SK-N-SH (cell line): ENCODE measurements at regions not wholly inside any gene's neighbourhood (a gene's known extent, or its start where the extent isn't known, plus 50 kb on each side); places are given as distances from the start of the nearest gene placed in this dataset.

ENCODE experiments used
- CTCF ChIA-PET: fragments of 300-600, 350-600 bp; formaldehyde crosslinking; extraction: SDS; loops from one replicate; lab custom pipeline; 2021; lab: Yijun Ruan, JAX
- POLR2A ChIA-PET: fragments of 350-600 bp; sonication (Branson Sonifier 250); formaldehyde crosslinking; extraction: SDS; loops from one replicate; lab custom pipeline; 2020; ENCODE audit warnings: antibody characterized with exemption, inconsistent platforms; lab: Yijun Ruan, JAX
- DNase-seq: peaks from one replicate; pipeline ENCODE4 v3.0.0; 2012
- H2AFZ ChIP-seq: fragments of 200-600 bp; sonication (generic); 2 replicates; pipeline ENCODE4 v1.8.1; 2016; ENCODE audit warnings: antibody characterized with exemption, mild to moderate bottlenecking, low read depth
- H3F3A ChIP-seq: fragments of 200-600 bp; sonication (generic); replicated peaks from 2 replicates; pipeline ENCODE3; 2016; ENCODE audit warnings: antibody characterized with exemption, mild to moderate bottlenecking; ENCODE audit not compliant: insufficient read depth
- H3K27ac ChIP-seq, 2 experiments: fragments of 200-500 bp in 1 of 2; fragments of 200-600 bp in 1 of 2; sonication (Bioruptor generic) in 1 of 2; sonication (generic), shearing (Covaris generic) in 1 of 2; 2 replicates each; pipeline versions ENCODE4 v1.5.1 to v1.6.1; 2014 to 2016; ENCODE audit warnings: low read depth in 2 of 2, inconsistent platforms in 1 of 2, low read length in 1 of 2, mild to moderate bottlenecking in 1 of 2, mixed read lengths in 1 of 2
- H3K27me3 ChIP-seq: fragments of 200-600 bp; sonication (generic), shearing (Covaris generic); 2 replicates; pipeline ENCODE4 v1.6.1; 2016; ENCODE audit warnings: mixed run types; ENCODE audit not compliant: insufficient read depth
- H3K36me3 ChIP-seq, 2 experiments: fragments of 200-500 bp in 1 of 2; fragments of 200-600 bp in 1 of 2; sonication (Bioruptor generic) in 1 of 2; sonication (generic) in 1 of 2; replicated peaks in 1 of 2; 2 replicates each; pipeline versions ENCODE3 to v1.5.1; 2014 to 2016; ENCODE audit warnings: low read length in 1 of 2, mild to moderate bottlenecking in 1 of 2; ENCODE audit not compliant: insufficient read depth in 2 of 2, control insufficient read depth in 1 of 2
- H3K4me1 ChIP-seq, 2 experiments: fragments of 200-500 bp in 1 of 2; fragments of 200-600 bp in 1 of 2; sonication (Bioruptor generic) in 1 of 2; sonication (generic), shearing (Covaris generic) in 1 of 2; 2 replicates each; pipeline versions ENCODE4 v1.5.1 to v1.6.1; 2014 to 2016; ENCODE audit warnings: low read depth in 1 of 2, low read length in 1 of 2, mixed run types in 1 of 2; ENCODE audit not compliant: insufficient read depth in 2 of 2, control insufficient read depth in 1 of 2
- H3K4me2 ChIP-seq: fragments of 200-600 bp; sonication (generic), shearing (Covaris generic); 2 replicates; pipeline ENCODE4 v1.6.1; 2017; ENCODE audit warnings: mixed run types
- H3K4me3 ChIP-seq, 2 experiments: fragments of 200-500 bp in 1 of 2; fragments of 200-600 bp in 1 of 2; sonication (Bioruptor generic) in 1 of 2; sonication (generic), shearing (Covaris generic) in 1 of 2; 2 replicates each; pipeline versions ENCODE4 v1.5.1 to v1.8.1; 2014 to 2016; ENCODE audit warnings: low read depth in 2 of 2, inconsistent platforms in 1 of 2, low read length in 1 of 2, mild to moderate bottlenecking in 1 of 2, mixed read lengths in 1 of 2, moderate library complexity in 1 of 2
- H3K79me2 ChIP-seq: fragments of 200-600 bp; sonication (generic); 2 replicates; pipeline ENCODE4 v1.8.1; 2017; ENCODE audit warnings: mild to moderate bottlenecking; ENCODE audit not compliant: insufficient read depth
- H3K9ac ChIP-seq: fragments of 200-600 bp; sonication (generic); 2 replicates; pipeline ENCODE4 v1.6.1; 2017; ENCODE audit warnings: mixed run types
- H3K9me2 ChIP-seq: fragments of 200-600 bp; sonication (generic); 2 replicates; pipeline ENCODE4 v1.6.1; 2017; ENCODE audit warnings: mixed run types
- H3K9me3 ChIP-seq: fragments of 200-600 bp; sonication (generic); 2 replicates; pipeline ENCODE4 v1.6.1; 2017; ENCODE audit warnings: mixed run types, mild to moderate bottlenecking, moderate library complexity
- H4K20me1 ChIP-seq: fragments of 200-600 bp; sonication (generic); 2 replicates; pipeline ENCODE4 v1.6.1; 2017; ENCODE audit warnings: mild to moderate bottlenecking, mixed run types; ENCODE audit not compliant: insufficient read depth
- ELF1 ChIP-seq: IDR thresholded peaks from 2 replicates; pipeline ENCODE4 v1.4.0; 2012
- FOXM1 ChIP-seq: IDR thresholded peaks from 2 replicates; pipeline ENCODE4 v1.4.0; 2012; ENCODE audit warnings: low read depth, mild to moderate bottlenecking
- GABPA ChIP-seq: IDR thresholded peaks from 2 replicates; pipeline ENCODE4 v1.4.0; 2012; ENCODE audit warnings: low read depth, mild to moderate bottlenecking
- GATA2 ChIP-seq: sonication (generic); formaldehyde crosslinking; IDR thresholded peaks from 2 replicates; pipeline ENCODE4 v1.5.0; 2020; ENCODE audit warnings: mild to moderate bottlenecking, missing genetic modification reagents
- MEF2A ChIP-seq: IDR thresholded peaks from 2 replicates; pipeline ENCODE4 v1.4.0; 2012; ENCODE audit warnings: low read depth, borderline replicate concordance
- NFIC ChIP-seq: IDR thresholded peaks from 2 replicates; pipeline ENCODE4 v1.4.0; 2012; ENCODE audit warnings: borderline replicate concordance
- NRF1 ChIP-seq: IDR thresholded peaks from 2 replicates; pipeline ENCODE4 v1.6.1; 2012; ENCODE audit warnings: low read depth, mild to moderate bottlenecking, low read length
- RCOR1 ChIP-seq: fragments of 150-350 bp; IDR thresholded peaks from 2 replicates; pipeline ENCODE4 v1.6.1; 2017; ENCODE audit warnings: antibody characterized with exemption, low read length
- RXRA ChIP-seq: IDR thresholded peaks from 2 replicates; pipeline ENCODE4 v1.4.0; 2012; ENCODE audit warnings: low read depth, mild to moderate bottlenecking, borderline replicate concordance
- SIN3A ChIP-seq: IDR thresholded peaks from 2 replicates; pipeline ENCODE4 v1.6.1; 2012; ENCODE audit warnings: low read depth, mild to moderate bottlenecking, low read length, moderate library complexity, borderline replicate concordance
- SMC3 ChIP-seq: IDR thresholded peaks from 2 replicates; pipeline ENCODE4 v1.6.1; 2012; ENCODE audit warnings: low read depth, low read length, improper control_type of control experiment
- TCF12 ChIP-seq: IDR thresholded peaks from 2 replicates; pipeline ENCODE4 v1.4.0; 2012
- WGBS: methylation state at CpG from one replicate; pipeline ENCODE4 v1.1.6; 2017; ENCODE audit warnings: low lambda C conversion rate; 5-methylcytosine and 5-hydroxymethylcytosine counted together
- TF ChIP-seq, protein P1 (sequence below): IDR thresholded peaks from 2 replicates; pipeline ENCODE4 v1.6.1; 2012; ENCODE audit warnings: mild to moderate bottlenecking, low read depth, low read length, moderate library complexity
- TF ChIP-seq, protein P2 (sequence below): fragments of 150-350 bp; IDR thresholded peaks from 2 replicates; pipeline ENCODE4 v1.6.1; 2017; ENCODE audit warnings: antibody characterized with exemption, low read length, low read depth, borderline replicate concordance
- TF ChIP-seq, protein P3 (sequence below): IDR thresholded peaks from 2 replicates; pipeline ENCODE4; 2012
- TF ChIP-seq, protein P4 (sequence below): IDR thresholded peaks from 2 replicates; pipeline ENCODE4 v1.4.0; 2012; ENCODE audit warnings: low read depth, borderline replicate concordance
- TF ChIP-seq, protein P5 (sequence below): IDR thresholded peaks from 2 replicates; pipeline ENCODE4 v1.4.0; 2012; ENCODE audit warnings: low read depth

DNA sequence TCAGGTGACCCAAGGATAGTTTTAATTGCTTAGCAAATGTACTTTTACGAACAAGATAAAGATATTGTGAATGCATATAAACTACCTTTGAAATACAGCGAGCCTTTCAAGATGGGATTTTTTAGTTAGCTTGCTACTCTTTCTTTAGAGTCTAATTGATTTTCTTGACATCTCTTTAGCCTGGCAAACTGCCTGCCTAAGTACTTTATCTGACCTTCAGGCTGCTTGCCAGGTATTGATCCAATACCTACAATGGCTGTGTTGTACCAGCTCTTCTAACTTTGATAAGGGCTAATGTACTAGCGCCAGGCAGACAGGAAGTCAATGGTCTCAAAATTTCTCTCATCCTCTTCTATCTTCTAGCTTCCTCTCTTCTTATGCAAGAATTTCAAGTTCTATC is 414.4 kb upstream of the ACVR2A start (continued):
- TF ChIP-seq, protein P1, sequence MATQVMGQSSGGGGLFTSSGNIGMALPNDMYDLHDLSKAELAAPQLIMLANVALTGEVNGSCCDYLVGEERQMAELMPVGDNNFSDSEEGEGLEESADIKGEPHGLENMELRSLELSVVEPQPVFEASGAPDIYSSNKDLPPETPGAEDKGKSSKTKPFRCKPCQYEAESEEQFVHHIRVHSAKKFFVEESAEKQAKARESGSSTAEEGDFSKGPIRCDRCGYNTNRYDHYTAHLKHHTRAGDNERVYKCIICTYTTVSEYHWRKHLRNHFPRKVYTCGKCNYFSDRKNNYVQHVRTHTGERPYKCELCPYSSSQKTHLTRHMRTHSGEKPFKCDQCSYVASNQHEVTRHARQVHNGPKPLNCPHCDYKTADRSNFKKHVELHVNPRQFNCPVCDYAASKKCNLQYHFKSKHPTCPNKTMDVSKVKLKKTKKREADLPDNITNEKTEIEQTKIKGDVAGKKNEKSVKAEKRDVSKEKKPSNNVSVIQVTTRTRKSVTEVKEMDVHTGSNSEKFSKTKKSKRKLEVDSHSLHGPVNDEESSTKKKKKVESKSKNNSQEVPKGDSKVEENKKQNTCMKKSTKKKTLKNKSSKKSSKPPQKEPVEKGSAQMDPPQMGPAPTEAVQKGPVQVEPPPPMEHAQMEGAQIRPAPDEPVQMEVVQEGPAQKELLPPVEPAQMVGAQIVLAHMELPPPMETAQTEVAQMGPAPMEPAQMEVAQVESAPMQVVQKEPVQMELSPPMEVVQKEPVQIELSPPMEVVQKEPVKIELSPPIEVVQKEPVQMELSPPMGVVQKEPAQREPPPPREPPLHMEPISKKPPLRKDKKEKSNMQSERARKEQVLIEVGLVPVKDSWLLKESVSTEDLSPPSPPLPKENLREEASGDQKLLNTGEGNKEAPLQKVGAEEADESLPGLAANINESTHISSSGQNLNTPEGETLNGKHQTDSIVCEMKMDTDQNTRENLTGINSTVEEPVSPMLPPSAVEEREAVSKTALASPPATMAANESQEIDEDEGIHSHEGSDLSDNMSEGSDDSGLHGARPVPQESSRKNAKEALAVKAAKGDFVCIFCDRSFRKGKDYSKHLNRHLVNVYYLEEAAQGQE = no peak
- no peak for TF ChIP-seq MEF2A
- no peak for TF ChIP-seq RCOR1
- TF ChIP-seq NFIC = no peak
- no peak for TF ChIP-seq FOXM1
- TF ChIP-seq, protein P2, sequence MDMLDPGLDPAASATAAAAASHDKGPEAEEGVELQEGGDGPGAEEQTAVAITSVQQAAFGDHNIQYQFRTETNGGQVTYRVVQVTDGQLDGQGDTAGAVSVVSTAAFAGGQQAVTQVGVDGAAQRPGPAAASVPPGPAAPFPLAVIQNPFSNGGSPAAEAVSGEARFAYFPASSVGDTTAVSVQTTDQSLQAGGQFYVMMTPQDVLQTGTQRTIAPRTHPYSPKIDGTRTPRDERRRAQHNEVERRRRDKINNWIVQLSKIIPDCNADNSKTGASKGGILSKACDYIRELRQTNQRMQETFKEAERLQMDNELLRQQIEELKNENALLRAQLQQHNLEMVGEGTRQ = no peak
- TF ChIP-seq TCF12 = no peak
- TF ChIP-seq, protein P3, sequence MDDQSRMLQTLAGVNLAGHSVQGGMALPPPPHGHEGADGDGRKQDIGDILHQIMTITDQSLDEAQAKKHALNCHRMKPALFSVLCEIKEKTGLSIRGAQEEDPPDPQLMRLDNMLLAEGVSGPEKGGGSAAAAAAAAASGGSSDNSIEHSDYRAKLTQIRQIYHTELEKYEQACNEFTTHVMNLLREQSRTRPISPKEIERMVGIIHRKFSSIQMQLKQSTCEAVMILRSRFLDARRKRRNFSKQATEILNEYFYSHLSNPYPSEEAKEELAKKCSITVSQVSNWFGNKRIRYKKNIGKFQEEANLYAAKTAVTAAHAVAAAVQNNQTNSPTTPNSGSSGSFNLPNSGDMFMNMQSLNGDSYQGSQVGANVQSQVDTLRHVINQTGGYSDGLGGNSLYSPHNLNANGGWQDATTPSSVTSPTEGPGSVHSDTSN = no peak
- no peak for TF ChIP-seq ELF1
- no peak for TF ChIP-seq SIN3A

DNA sequence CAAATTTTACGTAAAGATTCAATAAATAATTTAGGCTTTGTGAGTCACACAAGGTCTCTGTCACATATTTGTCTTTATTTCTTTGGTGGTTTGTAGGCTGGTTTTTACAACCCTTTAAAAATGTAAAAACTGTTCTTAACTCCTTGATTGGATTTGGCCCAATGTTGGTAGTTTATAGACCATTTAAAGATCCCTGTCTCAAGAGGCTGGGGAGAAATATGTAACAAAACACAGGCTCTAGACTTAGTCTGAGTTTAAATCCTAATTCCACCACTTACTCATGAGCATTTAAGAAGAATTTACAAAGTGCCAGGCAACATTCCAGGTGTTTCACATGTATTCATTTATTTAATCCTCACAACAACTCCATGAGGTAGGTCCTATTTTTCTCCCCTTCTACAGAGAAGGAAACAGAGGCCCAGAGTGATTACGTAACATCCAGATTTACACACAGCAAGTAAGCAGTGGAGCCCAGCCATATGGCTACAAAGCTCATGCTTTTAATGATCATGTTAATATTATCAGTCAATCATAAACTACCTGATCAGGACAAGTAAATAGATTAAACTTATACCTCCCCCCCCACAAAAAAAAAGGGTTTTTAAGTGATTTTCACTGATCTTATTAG is 416.6 kb upstream of the ACVR2A start:
- POLR2A ChIA-PET = no interaction called here
- H3K79me2 ChIP-seq = no peaks in the 10 kb centered on the region
- no peak overlapping the region for H3K27ac ChIP-seq
- no peaks in the 10 kb centered on the region for H3K36me3 ChIP-seq
- CTCF ChIA-PET = no interaction called here
- no peaks in the 10 kb centered on the region; a peak in 1 of 4 replicates for H3K4me1 ChIP-seq
- H3K9me2 ChIP-seq = no peaks in the 10 kb centered on the region
- WGBS = 25% methylated on average over 2 of the region's 2 CpGs
- H3K9me3 ChIP-seq = no peaks in the 10 kb centered on the region
- no peak overlapping the region for H3K4me2 ChIP-seq
- H3F3A ChIP-seq = no peaks in the 10 kb centered on the region
- H3K27me3 ChIP-seq = no peaks in the 10 kb centered on the region
- no peaks in the 10 kb centered on the region for H4K20me1 ChIP-seq
- H3K4me3 ChIP-seq = no peak overlapping the region
- DNase-seq = no peak
- H2AFZ ChIP-seq = no peak overlapping the region
- no peak overlapping the region for H3K9ac ChIP-seq
- TF ChIP-seq, protein P2 = no peak
- no peak for TF ChIP-seq SMC3
- TF ChIP-seq RXRA = no peak
- no peak for TF ChIP-seq GABPA
- TF ChIP-seq GATA2 (CRISPR knock-in tag) = no peak
- TF ChIP-seq, protein P4, sequence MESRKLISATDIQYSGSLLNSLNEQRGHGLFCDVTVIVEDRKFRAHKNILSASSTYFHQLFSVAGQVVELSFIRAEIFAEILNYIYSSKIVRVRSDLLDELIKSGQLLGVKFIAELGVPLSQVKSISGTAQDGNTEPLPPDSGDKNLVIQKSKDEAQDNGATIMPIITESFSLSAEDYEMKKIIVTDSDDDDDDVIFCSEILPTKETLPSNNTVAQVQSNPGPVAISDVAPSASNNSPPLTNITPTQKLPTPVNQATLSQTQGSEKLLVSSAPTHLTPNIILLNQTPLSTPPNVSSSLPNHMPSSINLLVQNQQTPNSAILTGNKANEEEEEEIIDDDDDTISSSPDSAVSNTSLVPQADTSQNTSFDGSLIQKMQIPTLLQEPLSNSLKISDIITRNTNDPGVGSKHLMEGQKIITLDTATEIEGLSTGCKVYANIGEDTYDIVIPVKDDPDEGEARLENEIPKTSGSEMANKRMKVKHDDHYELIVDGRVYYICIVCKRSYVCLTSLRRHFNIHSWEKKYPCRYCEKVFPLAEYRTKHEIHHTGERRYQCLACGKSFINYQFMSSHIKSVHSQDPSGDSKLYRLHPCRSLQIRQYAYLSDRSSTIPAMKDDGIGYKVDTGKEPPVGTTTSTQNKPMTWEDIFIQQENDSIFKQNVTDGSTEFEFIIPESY = no peak
- TF ChIP-seq NRF1 = no peak
- TF ChIP-seq, protein P5, sequence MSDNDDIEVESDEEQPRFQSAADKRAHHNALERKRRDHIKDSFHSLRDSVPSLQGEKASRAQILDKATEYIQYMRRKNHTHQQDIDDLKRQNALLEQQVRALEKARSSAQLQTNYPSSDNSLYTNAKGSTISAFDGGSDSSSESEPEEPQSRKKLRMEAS = no peak
- no peak for TF ChIP-seq FOXM1
- TF ChIP-seq, protein P1 = no peak
- TF ChIP-seq, protein P3 = no peak
